ENCODE measurements at regions not wholly inside any gene's neighbourhood (a gene's known extent, or its start where the extent isn't known, plus 50 kb on each side); places are given as distances from the start of the nearest gene placed in this dataset.

DNA sequence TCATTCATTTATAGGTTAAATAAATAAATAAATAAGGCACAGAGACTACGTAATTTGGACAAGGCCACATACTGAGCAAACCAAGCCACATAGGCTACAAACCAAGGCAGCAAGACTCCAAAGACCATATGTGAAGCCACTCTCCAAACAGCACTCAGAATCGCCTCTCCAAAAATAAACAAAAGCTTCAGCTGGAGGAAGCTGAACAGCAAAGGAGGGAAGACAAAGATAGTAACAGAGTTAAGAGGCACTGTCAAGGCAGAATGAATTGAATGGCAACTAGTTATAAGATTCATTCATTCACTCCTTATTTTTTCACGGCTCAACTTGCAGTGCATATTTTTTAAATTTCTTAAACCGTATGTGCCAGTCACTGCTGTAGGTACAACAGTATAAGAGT, 200.5 kb upstream of the GRIP1 start:
- no peak overlapping the region for H3K4me2 ChIP-seq (ENCODE audit: low read length)
- TF ChIP-seq, protein P1, sequence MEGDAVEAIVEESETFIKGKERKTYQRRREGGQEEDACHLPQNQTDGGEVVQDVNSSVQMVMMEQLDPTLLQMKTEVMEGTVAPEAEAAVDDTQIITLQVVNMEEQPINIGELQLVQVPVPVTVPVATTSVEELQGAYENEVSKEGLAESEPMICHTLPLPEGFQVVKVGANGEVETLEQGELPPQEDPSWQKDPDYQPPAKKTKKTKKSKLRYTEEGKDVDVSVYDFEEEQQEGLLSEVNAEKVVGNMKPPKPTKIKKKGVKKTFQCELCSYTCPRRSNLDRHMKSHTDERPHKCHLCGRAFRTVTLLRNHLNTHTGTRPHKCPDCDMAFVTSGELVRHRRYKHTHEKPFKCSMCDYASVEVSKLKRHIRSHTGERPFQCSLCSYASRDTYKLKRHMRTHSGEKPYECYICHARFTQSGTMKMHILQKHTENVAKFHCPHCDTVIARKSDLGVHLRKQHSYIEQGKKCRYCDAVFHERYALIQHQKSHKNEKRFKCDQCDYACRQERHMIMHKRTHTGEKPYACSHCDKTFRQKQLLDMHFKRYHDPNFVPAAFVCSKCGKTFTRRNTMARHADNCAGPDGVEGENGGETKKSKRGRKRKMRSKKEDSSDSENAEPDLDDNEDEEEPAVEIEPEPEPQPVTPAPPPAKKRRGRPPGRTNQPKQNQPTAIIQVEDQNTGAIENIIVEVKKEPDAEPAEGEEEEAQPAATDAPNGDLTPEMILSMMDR (IDR thresholded peaks at IDR 0.05): no peak
- H3K9ac ChIP-seq: no peak overlapping the region
- H3K9me3 ChIP-seq (ENCODE audit: control insufficient read depth, low read length): no peaks in the 10 kb centered on the region
- peaks cover 3% of the 10 kb centered on the region for H3K4me1 ChIP-seq
- no peak overlapping the region for H3K27ac ChIP-seq
- no peak overlapping the region for H2AFZ ChIP-seq
- peaks cover 17% of the 10 kb centered on the region for H3K79me2 ChIP-seq
- no peaks in the 10 kb centered on the region for H3K27me3 ChIP-seq (ENCODE audit: control insufficient read depth, insufficient read depth, low read length)
- no peaks in the 10 kb centered on the region for H3K36me3 ChIP-seq (ENCODE audit: control insufficient read depth, insufficient read depth, low read length)
- H3K4me3 ChIP-seq (ENCODE audit: low read depth, low read length): no peak overlapping the region

DNA sequence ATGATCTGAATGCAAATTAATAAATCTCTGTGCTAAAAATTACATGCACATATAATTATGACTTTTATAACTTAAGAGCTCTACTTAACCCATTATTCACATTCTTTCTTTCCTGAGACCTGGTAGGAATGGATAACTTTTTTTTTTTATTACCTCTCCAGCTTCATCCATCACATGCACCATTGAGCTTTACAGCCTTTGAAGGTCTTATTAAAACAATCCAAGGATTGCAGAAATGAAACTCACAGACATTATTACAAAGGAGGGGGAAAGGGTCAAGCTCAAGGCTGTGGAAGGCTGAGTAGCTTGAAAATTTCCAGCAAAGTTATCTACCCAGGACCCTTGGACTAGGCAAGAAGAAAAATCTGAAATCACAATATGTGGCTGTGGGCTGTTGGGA, 202.5 kb upstream of the GRIP1 start:
- Histone ChIP-seq H3K9ac (no peak overlapping the region), H3K79me2 (peaks cover 17% of the 10 kb centered on the region), H3K4me2 (ENCODE audit: low read length) (no peak overlapping the region), H3K9me3 (ENCODE audit: control insufficient read depth, low read length) (no peaks in the 10 kb centered on the region), H3K4me3 (ENCODE audit: low read depth, low read length) (no peak overlapping the region), H2AFZ (no peak overlapping the region), H3K27me3 (ENCODE audit: control insufficient read depth, insufficient read depth, low read length) (no peaks in the 10 kb centered on the region), H3K4me1 (peaks cover 3% of the 10 kb centered on the region), H3K27ac (no peak overlapping the region), H3K36me3 (ENCODE audit: control insufficient read depth, insufficient read depth, low read length) (no peaks in the 10 kb centered on the region)
- TF ChIP-seq, protein P1 (IDR thresholded peaks at IDR 0.05): no peak

DNA sequence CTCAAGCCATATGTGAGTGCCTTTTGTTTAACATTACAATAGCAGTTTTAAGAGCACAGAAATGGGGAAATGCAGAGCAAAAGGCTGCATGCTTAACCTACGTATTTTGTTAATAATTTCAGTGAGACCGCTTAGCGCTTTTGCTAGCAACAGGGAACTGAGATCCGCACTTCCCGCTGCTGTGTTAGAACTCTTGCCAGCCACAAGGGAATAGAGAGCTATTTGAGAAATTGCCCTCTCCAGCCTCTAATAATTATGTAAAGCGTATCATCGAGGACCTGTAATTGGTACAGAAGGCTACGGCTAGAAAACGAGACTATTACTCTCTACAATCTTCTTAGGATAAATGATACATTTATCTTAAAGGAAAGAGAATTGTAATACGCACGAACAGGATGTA, 205.2 kb upstream of the GRIP1 start:
- no peak overlapping the region for H3K4me2 ChIP-seq (ENCODE audit: low read length)
- H3K27ac ChIP-seq: no peak overlapping the region
- H2AFZ ChIP-seq: no peak overlapping the region
- H3K4me1 ChIP-seq: no peaks in the 10 kb centered on the region
- no peaks in the 10 kb centered on the region for H3K9me3 ChIP-seq (ENCODE audit: control insufficient read depth, low read length)
- peaks cover 17% of the 10 kb centered on the region for H3K79me2 ChIP-seq
- H3K27me3 ChIP-seq (ENCODE audit: control insufficient read depth, insufficient read depth, low read length): no peaks in the 10 kb centered on the region
- no peak overlapping the region for H3K4me3 ChIP-seq (ENCODE audit: low read depth, low read length)
- TF ChIP-seq, protein P1 (IDR thresholded peaks at IDR 0.05): no peak
- no peaks in the 10 kb centered on the region for H3K36me3 ChIP-seq (ENCODE audit: control insufficient read depth, insufficient read depth, low read length)
- H3K9ac ChIP-seq: no peak overlapping the region

DNA sequence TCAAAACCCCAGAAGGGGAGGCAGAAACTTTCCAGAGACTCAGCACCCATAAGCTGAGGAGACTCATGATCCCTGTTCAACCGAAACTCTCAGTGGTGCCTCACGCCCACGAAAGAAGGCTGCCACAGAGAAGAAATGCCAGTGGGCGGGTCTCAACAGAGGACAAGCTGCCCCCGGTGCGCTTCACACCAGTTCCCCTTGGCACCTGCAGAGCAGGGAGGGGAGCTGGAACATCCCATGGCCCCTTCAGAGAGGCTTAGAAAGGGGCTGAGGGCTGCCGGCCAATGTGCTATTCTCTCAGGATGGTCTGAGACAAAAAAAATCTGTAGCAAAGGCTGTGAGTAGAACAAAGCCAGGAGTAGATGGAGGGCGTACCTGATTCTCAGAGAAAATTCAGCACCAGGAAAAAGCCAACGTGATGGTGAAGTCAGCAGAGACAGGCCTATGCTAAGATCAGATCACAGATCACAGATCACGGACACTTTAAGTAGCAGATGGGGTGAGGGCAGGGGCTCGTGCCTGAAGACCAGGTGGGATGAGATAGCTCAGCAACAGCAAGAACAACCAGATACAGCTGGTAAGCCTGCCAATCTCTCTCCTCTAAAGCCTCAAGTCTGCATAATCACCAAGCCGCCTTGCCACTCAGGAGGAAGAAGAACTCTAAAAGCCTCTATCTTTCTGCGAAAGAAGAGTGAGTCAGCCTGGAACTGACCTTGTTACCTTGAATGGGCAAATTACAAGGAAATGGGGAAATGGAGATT, 206.4 kb upstream of the GRIP1 start:
- Histone ChIP-seq H2AFZ (no peak overlapping the region), H3K4me2 (ENCODE audit: low read length) (no peak overlapping the region), H3K9ac (no peak overlapping the region), H3K4me3 (ENCODE audit: low read depth, low read length) (no peak overlapping the region), H3K27me3 (ENCODE audit: control insufficient read depth, insufficient read depth, low read length) (no peaks in the 10 kb centered on the region), H3K36me3 (ENCODE audit: control insufficient read depth, insufficient read depth, low read length) (no peaks in the 10 kb centered on the region), H3K9me3 (ENCODE audit: control insufficient read depth, low read length) (no peaks in the 10 kb centered on the region), H3K79me2 (peaks cover 9% of the 10 kb centered on the region), H3K27ac (no peak overlapping the region), H3K4me1 (no peaks in the 10 kb centered on the region)
- TF ChIP-seq, protein P1 (IDR thresholded peaks at IDR 0.05): no peak

DNA sequence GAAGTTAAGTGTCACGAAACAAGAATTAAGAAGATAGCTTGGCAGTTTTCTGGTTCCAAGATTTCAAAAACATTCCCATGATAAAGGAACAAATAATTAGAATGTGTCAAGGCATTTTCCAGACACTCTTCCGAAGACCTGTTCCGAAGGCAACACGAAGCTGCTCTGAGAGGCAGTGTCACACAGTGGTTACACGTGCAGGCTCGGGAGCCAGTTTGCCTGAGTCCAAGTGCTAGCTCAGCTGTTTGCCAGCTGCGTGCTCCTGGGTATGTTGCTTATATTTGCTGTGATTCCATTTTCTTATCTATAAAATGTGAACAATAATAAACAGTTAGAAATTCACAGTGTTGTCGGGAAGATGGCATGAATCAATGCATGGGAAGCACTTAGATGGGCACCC, 217.9 kb upstream of the GRIP1 start:
- no peak overlapping the region for H2AFZ ChIP-seq
- no peak overlapping the region for H3K4me3 ChIP-seq (ENCODE audit: low read depth, low read length)
- no peaks in the 10 kb centered on the region for H3K36me3 ChIP-seq (ENCODE audit: control insufficient read depth, insufficient read depth, low read length)
- H3K27me3 ChIP-seq (ENCODE audit: control insufficient read depth, insufficient read depth, low read length): no peaks in the 10 kb centered on the region
- no peak overlapping the region for H3K9ac ChIP-seq
- TF ChIP-seq, protein P1 (IDR thresholded peaks at IDR 0.05): no peak
- H3K9me3 ChIP-seq (ENCODE audit: control insufficient read depth, low read length): no peaks in the 10 kb centered on the region
- H3K4me1 ChIP-seq: peaks cover 24% of the 10 kb centered on the region
- peaks cover 26% of the 10 kb centered on the region for H3K79me2 ChIP-seq
- H3K4me2 ChIP-seq (ENCODE audit: low read length): no peak overlapping the region
- no peak overlapping the region for H3K27ac ChIP-seq

All from parathyroid adenoma (tissue), 2 donors.